Gastrocnemius medialis (tissue), 4 donors: ENCODE measurements at regions not wholly inside any gene's neighbourhood (a gene's known extent, or its start where the extent isn't known, plus 50 kb on each side); places are given as distances from the start of the nearest gene placed in this dataset.

ENCODE experiments used
- ATAC-seq, 2 donors: fragments of 150-250 bp; one replicate each; pipeline ENCODE4 v1.9.1; 2016
- DNase-seq, 2 donors: peaks; one replicate each; pipeline ENCODE4 v3.0.0-alpha.2; 2019
- H3K27ac ChIP-seq, 4 donors: fragments of 200-600 bp; sonication (generic); 1 replicate in 1 of 4; 2 replicates in 3 of 4; pipeline ENCODE4 v1.5.1; 2016 to 2018; ENCODE audit warnings: mild to moderate bottlenecking in 2 of 4, moderate library complexity in 1 of 4
- H3K27me3 ChIP-seq, 3 donors: fragments of 200-600 bp; sonication (generic) in 2 of 3; 1 replicate in 1 of 3; 2 replicates in 2 of 3; pipeline versions ENCODE4 v1.5.1 to v1.6.0; 2016 to 2019; ENCODE audit warnings: mild to moderate bottlenecking in 1 of 3, moderate library complexity in 1 of 3
- H3K36me3 ChIP-seq, 2 donors: fragments of 200-600 bp; sonication (generic) in 1 of 2; one replicate each; pipeline ENCODE4 v1.5.1; 2017 to 2018
- H3K4me1 ChIP-seq, 2 donors: fragments of 200-600 bp; sonication (generic) in 1 of 2; one replicate each; pipeline ENCODE4 v1.5.1; 2016 to 2017; ENCODE audit warnings: mild to moderate bottlenecking in 2 of 2
- H3K4me3 ChIP-seq, 4 donors: fragments of 200-600 bp; sonication (generic) in 3 of 4; 1 replicate in 1 of 4; 2 replicates in 3 of 4; pipeline ENCODE4 v1.5.1; 2016 to 2019; ENCODE audit warnings: mild to moderate bottlenecking in 2 of 4
- H3K9me3 ChIP-seq, 3 donors: fragments of 200-600 bp; sonication (generic) in 2 of 3; 1 replicate in 1 of 3; 2 replicates in 2 of 3; pipeline ENCODE4 v1.5.1; 2016 to 2019
- CTCF ChIP-seq, 5 experiments: fragments of 450-650 bp in 3 of 5; fragments of 200-600 bp in 2 of 5; sonication (generic) in 2 of 5; IDR thresholded peaks in 4 of 5; conservative IDR thresholded peaks in 1 of 5; 1 replicate in 4 of 5; 2 replicates in 1 of 5; pipeline ENCODE4 v1.5.1; 2016 to 2019; ENCODE audit warnings: antibody characterized with exemption in 5 of 5, mild to moderate bottlenecking in 3 of 5, moderate library complexity in 3 of 5
- POLR2A ChIP-seq, 2 donors: fragments of 450-650 bp; IDR thresholded peaks; one replicate each; pipeline ENCODE4 v1.6.1; 2017; ENCODE audit warnings: antibody characterized with exemption in 2 of 2, mild to moderate bottlenecking in 2 of 2, moderate library complexity in 2 of 2
- in situ Hi-C, 4 donors: fragments of 200-750 bp; cut with MboI; loops; one replicate each; pipeline versions ENCODE4 v1.15.0 to v1.8.0; 2017; ENCODE audit warnings: low sequenced_read_pairs in 4 of 4
- intact Hi-C: fragments of 100-400 bp; cut with DNase I; formaldehyde crosslinking; loops from one replicate; pipeline ENCODE4 v1.15.1; 2023; ENCODE audit warnings: low total_unique reads

DNA sequence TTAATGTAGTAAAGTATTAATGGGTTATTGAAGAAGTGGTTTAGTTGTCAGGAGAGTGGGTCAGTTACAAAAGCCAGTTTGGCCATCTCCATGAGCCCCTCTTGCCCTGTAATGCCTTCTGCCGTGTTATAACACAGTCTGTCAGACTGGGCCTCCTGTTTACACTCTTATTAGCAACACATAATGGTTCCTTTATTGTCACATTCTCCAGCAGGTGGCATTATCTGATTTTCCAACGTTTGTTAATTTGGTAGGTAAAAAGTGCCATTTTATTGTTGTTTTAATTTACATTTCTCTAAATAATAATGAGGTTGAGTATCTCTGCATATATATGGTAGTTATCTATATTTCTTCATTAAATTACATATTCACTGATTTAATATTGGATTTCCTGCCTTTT lies 560.8 kb downstream of the FGF13 start:
- Histone ChIP-seq H3K36me3 (no peaks in the 10 kb centered on the region), H3K9me3 (no peaks in the 10 kb centered on the region), H3K27me3 (no peaks in the 10 kb centered on the region), H3K27ac (no peak overlapping the region), H3K4me3 (no peak overlapping the region), H3K4me1 (no peaks in the 10 kb centered on the region)
- in situ Hi-C loops, result no loop called here
- ATAC-seq, result no peak
- TF ChIP-seq POLR2A (IDR thresholded peaks at IDR 0.05) (no peak), CTCF (IDR thresholded peaks at IDR 0.05 in 4 of 5, conservative IDR thresholded peaks at IDR 0.05 in 1 of 5) (no peak)
- no peak for DNase-seq
- intact Hi-C loops, result no loop called here

DNA sequence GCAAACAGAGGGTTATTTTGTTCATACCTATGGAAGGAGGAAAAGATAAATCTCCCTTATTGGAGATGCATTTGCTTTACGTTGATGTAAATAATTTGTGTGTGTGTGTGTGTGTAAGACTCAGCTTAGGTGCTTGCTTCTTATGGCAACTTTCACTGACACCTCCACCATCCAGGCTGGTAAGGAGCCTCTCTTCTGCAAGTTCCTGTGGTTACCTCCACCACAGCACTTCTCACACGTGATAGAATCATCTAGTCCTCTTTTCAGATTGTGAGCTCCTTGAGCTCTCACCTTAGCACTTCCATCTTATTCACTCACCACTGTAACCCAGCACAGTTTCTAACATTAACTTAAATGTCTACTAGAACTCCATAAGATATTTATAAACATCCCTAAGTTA lies 553.7 kb downstream of the FGF13 start:
- Histone ChIP-seq H3K4me3 (no peak overlapping the region), H3K4me1 (no peaks in the 10 kb centered on the region), H3K27ac (no peak overlapping the region), H3K9me3 (no peaks in the 10 kb centered on the region), H3K27me3 (no peaks in the 10 kb centered on the region), H3K36me3 (no peaks in the 10 kb centered on the region)
- intact Hi-C loops, result no loop called here
- TF ChIP-seq CTCF (IDR thresholded peaks at IDR 0.05 in 4 of 5, conservative IDR thresholded peaks at IDR 0.05 in 1 of 5) (no peak), POLR2A (IDR thresholded peaks at IDR 0.05) (no peak)
- in situ Hi-C loops, result no loop called here
- ATAC-seq, result no peak
- no peak for DNase-seq

DNA sequence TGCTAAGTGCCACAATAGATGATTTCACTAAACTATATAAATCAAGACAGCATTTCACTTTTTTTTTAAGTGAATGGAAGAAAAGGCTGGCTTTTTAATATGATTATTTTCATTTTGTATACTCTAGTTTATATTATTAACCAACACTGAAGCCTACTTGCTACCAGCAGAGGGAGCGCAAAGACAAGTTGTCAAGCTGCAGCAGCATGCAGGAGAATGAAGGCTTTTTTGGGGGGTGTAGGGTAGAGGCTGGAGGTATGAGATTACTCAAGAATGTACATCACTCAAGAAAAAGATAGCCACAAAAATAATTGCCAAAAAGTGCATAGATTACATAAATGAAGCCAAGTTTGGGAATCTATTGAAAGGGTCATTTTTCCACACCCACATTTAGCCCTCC lies 519.5 kb downstream of the FGF13 start:
- intact Hi-C loops, result loop anchor here (10.0 kb wide), 1 partner anchor 553 kb away; no protein-coding TSS in a partner anchor
- Histone ChIP-seq H3K9me3 (no peaks in the 10 kb centered on the region), H3K4me1 (no peaks in the 10 kb centered on the region), H3K4me3 (no peak overlapping the region), H3K36me3 (no peaks in the 10 kb centered on the region), H3K27ac (no peak overlapping the region), H3K27me3 (no peaks in the 10 kb centered on the region)
- ATAC-seq (no peak), DNase-seq (no peak)
- in situ Hi-C loops, result no loop called here
- TF ChIP-seq CTCF (IDR thresholded peaks at IDR 0.05 in 4 of 5, conservative IDR thresholded peaks at IDR 0.05 in 1 of 5) (peak in 1 of 5 experiments; percentile 20), POLR2A (IDR thresholded peaks at IDR 0.05) (no peak)

DNA sequence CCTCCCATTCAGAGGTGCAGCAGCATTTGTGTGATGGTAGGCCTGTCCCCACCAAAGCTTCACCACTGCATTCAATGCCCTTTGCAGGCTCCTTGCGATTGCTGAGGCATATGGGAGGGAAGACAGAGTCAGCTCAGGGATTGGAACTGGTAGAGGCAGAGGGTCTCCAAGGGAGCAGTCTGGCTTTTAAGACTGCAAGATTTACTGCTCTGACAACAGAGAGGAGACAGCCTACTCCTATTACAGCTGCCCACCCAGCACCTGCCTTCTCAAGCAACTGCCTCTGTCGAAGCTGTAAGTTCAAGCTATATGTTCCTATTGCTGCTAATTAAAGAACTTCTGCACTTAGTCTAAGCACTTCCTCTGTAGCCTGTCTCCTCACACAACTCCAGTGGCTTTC lies 481.8 kb downstream of the FGF13 start:
- Histone ChIP-seq H3K36me3 (no peaks in the 10 kb centered on the region), H3K4me3 (no peak overlapping the region), H3K9me3 (no peaks in the 10 kb centered on the region), H3K4me1 (no peaks in the 10 kb centered on the region), H3K27ac (no peak overlapping the region), H3K27me3 (no peaks in the 10 kb centered on the region)
- no peak for DNase-seq
- intact Hi-C loops (no loop called here), in situ Hi-C loops (no loop called here)
- ATAC-seq, result no peak
- TF ChIP-seq CTCF (IDR thresholded peaks at IDR 0.05 in 4 of 5, conservative IDR thresholded peaks at IDR 0.05 in 1 of 5) (no peak), POLR2A (IDR thresholded peaks at IDR 0.05) (no peak)

GRCh38 chrX:138240266-138240665 lies 471.3 kb downstream of the FGF13 start:
- no peaks in the 10 kb centered on the region for H3K36me3 ChIP-seq
- H3K27ac ChIP-seq, result no peak overlapping the region
- in situ Hi-C loops, result no loop called here
- intact Hi-C loops, result no loop called here
- H3K4me3 ChIP-seq, result no peak overlapping the region
- TF ChIP-seq POLR2A (IDR thresholded peaks at IDR 0.05) (no peak), CTCF (IDR thresholded peaks at IDR 0.05 in 4 of 5, conservative IDR thresholded peaks at IDR 0.05 in 1 of 5) (no peak)
- no peak for ATAC-seq
- no peaks in the 10 kb centered on the region for H3K9me3 ChIP-seq
- H3K4me1 ChIP-seq, result no peaks in the 10 kb centered on the region
- H3K27me3 ChIP-seq, result no peaks in the 10 kb centered on the region
- no peak for DNase-seq
